ENCODE measurements at regions not wholly inside any gene's neighbourhood (a gene's known extent, or its start where the extent isn't known, plus 50 kb on each side); places are given as distances from the start of the nearest gene placed in this dataset.

DNA sequence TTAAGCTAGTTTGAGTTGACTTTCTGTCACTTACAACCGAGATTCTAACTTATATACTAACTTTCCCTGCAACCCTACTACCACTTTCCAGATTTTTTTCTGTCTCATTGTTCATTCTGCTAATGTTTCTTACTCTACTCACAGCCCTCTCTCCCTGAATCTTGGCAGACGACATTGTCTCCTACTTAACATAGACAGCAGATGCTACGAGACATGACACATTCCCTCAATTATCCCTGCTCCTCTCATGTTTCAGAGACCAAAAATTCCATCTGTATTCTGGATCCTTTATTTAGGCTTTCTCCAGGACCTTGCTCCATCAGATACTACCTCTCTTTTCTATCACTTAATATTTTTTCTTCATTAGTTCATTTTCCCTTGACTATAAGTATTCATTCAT lies 379.1 kb upstream of the TEX13C start:
- ATAC-seq (no peak), DNase-seq (no peak)
- intact Hi-C loops (cut with DNase I): no loop called here

DNA sequence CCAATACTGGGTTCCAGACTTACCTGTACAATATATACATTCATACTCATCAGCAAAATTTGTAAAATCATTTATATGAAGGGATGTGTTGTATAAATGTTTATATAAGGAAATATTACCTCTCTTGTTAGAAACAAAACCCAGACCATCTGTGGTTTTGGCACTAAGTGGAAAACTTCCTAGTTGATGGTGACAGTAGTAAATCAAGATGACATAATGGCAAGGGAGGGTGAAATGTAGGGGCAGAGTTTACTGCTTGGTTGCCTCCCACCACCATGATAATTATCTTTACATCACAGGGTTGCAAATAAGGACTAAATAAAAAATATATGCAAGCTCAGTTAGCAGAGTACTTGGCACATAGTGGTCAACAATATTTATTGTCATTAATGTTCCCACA lies 365.3 kb upstream of the TEX13C start:
- intact Hi-C loops (cut with DNase I): no loop called here
- DNase-seq (no peak), ATAC-seq (no peak)

DNA sequence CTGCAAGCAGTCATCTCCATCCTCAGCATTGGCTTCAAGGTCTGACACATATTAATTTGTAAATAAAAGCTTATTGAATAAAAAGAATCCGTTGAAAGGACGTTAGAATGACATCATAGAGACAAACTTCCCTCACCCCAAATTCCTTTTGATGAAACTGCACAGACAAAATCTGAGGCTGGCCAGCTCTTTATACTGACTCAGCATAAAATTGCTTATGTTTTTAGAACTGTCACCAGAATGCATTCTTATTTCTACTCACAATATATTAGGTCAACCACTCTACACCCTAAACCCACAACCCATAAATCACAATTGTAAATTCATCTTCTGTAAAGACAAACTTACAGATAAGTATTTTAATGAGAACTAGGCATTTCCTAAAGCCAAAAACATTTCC lies 359.2 kb upstream of the TEX13C start:
- intact Hi-C loops (cut with DNase I): no loop called here
- DNase-seq: no peak
- ATAC-seq: no peak

GRCh38 chrX:124963717-124964116 lies 356.0 kb upstream of the TEX13C start, which contains the start of gene TENM1:
Gene TENM1 (minus strand): TSS chrX:124963817.
- intact Hi-C loops (cut with DNase I): no loop called here
- DNase-seq: no peak
- ATAC-seq: no peak

DNA sequence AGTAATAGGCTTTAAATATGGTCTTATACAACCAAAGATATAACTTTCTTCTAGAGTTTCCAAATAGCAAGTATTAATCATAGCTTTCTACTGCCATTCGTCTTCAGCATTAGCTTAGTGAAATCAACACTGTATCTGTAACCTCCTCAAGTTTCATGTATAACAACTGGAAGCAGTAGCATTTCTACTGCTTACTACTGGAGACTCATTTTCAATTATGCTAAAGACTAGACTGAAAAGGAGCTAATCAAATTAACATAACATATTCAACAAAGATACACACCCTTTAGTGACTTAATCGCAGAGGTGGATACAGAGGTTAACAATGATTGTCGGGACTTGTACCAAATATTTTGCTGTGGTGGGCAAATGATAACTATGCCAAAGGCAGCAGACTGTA lies 344.2 kb upstream of the TEX13C start:
- intact Hi-C loops (cut with DNase I): no loop called here
- no peak for DNase-seq
- ATAC-seq: no peak

- intact Hi-C loops (cut with DNase I): no loop called here
- ATAC-seq: no peak
- DNase-seq: no peak
Observed at GRCh38 chrX:124981420-124981819, 338.3 kb upstream of the TEX13C start.

GRCh38 chrX:124984140-124984813 lies 335.4 kb upstream of the TEX13C start:
- intact Hi-C loops (cut with DNase I): no loop called here
- no peak for DNase-seq
- ATAC-seq: no peak

DNA sequence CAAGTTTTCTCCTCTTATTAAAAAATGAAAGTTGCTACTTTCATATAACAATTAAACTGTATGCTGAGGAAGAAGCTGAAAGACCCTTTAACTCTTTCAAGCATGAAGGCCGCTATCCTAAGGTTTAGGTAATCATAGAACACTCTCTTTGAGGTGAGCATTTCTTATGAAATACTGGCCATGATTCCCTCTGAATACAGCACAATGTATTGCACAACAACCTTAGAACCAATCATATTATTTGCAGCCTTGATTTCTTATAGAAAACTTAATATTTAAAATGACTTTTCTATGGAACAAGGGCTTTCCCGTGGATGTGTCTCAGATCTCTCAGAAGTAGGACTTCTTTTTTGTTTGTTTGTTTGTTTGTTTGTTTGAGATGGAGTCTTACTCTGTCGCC lies 333.4 kb upstream of the TEX13C start:
- no peak for ATAC-seq
- intact Hi-C loops (cut with DNase I): no loop called here

DNA sequence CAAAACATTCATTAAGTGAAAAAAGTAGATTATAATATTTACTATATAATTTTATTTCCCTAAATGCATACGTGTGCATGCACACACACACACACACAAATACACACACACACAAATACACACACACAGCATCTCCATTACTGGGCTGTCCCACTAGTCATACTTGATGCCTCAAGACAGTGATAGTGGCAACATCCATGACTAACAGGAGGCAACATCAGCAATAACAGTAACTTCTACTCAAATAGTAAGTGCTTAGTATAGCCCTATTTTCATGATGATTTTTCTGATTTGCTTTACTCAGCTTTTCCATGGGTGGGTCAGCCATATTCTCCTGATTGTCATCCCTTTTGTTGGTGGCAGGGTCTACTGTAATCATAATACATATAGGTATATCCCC lies 325.9 kb upstream of the TEX13C start:
- ATAC-seq (no peak), DNase-seq (no peak)
- intact Hi-C loops (cut with DNase I): no loop called here

More for the DNA sequence above, 333.4 kb upstream of the TEX13C start:
- DNase-seq: no peak

- intact Hi-C loops (cut with DNase I): no loop called here
- ATAC-seq (no peak), DNase-seq (no peak)
Observed at GRCh38 chrX:124994404-124994803, 325.3 kb upstream of the TEX13C start.

GRCh38 chrX:125003746-125004446 lies 315.8 kb upstream of the TEX13C start:
- DNase-seq: no peak
- intact Hi-C loops (cut with DNase I): no loop called here
- ATAC-seq: no peak

GRCh38 chrX:125004799-125005198 lies 314.9 kb upstream of the TEX13C start:
- ATAC-seq (no peak), DNase-seq (no peak)
- intact Hi-C loops (cut with DNase I): no loop called here

GRCh38 chrX:125005863-125006262 lies 313.8 kb upstream of the TEX13C start:
- intact Hi-C loops (cut with DNase I): no loop called here
- ATAC-seq: no peak
- no peak for DNase-seq

DNA sequence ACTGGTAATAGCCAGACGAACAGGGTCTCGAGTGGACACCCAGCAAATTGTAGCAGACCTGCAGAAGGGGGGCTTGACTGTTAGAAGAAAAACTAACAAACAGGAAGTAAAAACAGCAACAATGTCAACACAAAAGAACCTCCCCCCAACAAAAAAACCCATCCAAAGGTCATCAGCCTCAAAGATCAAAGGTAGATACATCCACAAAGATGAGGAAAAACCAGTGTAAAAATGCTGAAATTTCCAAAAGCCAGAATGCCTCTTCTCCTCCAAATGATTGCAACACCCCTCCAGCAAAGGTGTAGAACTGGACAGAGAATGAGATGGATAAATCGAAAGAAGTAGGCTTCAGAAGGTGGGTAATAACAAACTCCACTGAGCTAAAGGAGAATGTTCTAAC lies 313.0 kb upstream of the TEX13C start:
- ATAC-seq: no peak
- DNase-seq: no peak

DNA sequence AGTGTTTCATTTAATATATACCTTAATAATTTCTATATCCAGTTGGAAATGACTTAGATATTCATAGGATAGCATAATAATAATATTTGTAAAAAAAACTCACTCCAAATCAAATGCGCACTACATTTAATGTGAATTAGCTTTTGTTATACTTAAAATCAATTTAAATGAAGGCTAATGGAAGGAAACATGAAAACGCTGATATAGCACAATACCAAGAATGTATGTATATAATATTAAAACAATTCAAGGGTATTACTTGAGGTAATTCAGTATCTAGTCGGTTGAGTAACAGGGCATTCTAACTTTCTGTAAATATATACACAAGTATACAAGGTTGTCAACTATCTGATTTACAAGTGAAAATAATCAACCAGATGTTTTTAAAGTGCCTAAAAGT lies 307.1 kb upstream of the TEX13C start:
- DNase-seq (no peak), ATAC-seq (no peak)
- intact Hi-C loops (cut with DNase I): no loop called here

More for the DNA sequence above, 313.0 kb upstream of the TEX13C start:
- intact Hi-C loops (cut with DNase I): no loop called here

DNA sequence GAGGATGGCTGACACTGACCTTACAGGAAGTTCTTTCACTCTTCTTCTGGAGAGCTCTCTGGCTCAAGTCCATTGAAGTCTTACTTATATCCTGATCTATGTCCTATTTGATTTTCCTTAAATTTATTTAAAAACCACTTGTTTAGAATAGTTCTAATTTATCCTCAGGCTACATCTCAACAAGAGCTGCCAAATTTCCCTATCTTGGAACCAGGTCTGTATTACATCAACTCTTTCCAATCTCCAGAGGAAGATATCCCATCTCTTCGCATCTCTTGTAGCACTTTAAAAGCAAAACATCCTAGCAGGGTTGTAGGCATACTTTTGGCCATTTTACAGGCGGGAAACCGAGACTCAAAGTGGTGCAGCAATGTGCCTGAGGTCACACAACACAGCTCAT lies 290.5 kb upstream of the TEX13C start:
- no peak for ATAC-seq
- no peak for DNase-seq
- intact Hi-C loops (cut with DNase I): no loop called here
